ENCODE measurements at regions not wholly inside any gene's neighbourhood (a gene's known extent, or its start where the extent isn't known, plus 50 kb on each side); places are given as distances from the start of the nearest gene placed in this dataset.

DNA sequence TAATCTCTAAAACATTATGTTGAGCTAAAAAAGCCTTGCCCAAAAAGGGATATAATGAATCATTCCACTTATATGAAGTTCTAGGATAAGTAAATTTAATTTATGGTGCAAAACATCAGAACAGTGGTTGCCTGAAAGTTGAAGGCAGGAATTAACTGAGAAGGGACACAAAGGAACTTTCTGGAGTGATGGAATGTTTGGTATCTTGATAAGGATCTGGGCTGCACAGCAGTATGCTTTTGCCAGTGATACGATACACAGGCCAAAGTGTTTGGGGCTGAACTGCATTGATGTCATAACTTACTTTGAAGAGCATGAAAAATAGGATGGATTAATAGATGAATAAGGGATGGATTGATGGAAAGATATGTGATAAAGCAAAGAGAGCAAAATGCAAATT lies 146.1 kb upstream of the LRFN2 start:
- ATAC-seq = no peak
- BruUV-seq (replicated peaks) = no TSS peak
- Histone ChIP-seq H3K27ac (ENCODE audit: low read depth, low read length) (no peak overlapping the region), H3K27me3 (ENCODE audit: insufficient read depth, low read length) (peaks cover 30% of the 10 kb centered on the region), H3K9me3 (ENCODE audit: control insufficient read depth in 1 of 2, insufficient read depth in 1 of 2, low read depth in 1 of 2, low read length in 2 of 2) (no peaks in the 10 kb centered on the region), H3K4me2 (ENCODE audit: low read length) (no peak overlapping the region), H3K4me3 (replicated peaks in 1 of 2; ENCODE audit: low read depth in 1 of 2, low read length in 2 of 2) (no peak overlapping the region), H2AFZ (ENCODE audit: low read depth, low read length, poor library complexity, severe bottlenecking) (no peak overlapping the region), H3K4me1 (ENCODE audit: control insufficient read depth in 1 of 2, insufficient read depth in 2 of 2, low read length in 2 of 2) (no peaks in the 10 kb centered on the region), H3K36me3 (ENCODE audit: control insufficient read depth in 1 of 2, insufficient read depth in 2 of 2, low read length in 2 of 2) (no peaks in the 10 kb centered on the region), H3K9ac (ENCODE audit: low read length) (no peak overlapping the region), H4K20me1 (ENCODE audit: insufficient read depth) (no peaks in the 10 kb centered on the region), H3K79me2 (ENCODE audit: insufficient read depth, low read length) (no peaks in the 10 kb centered on the region), H3K9me2 (ENCODE audit: insufficient read depth) (no peaks in the 10 kb centered on the region)
- ChIA-PET RAD21 (ENCODE audit: low non-redundant PET in 1 of 2, low total read pairs in 2 of 2, uncharacterized antibody in 2 of 2, unreplicated experiment in 2 of 2) (no interaction called here), CTCF (no interaction called here), POLR2A (no interaction called here)
- no peak for DNase-seq (ENCODE audit: low read depth, low spot score)
- intact Hi-C loops (cut with micrococcal nuclease) = no loop called here
- TF ChIP-seq CEBPB (IDR thresholded peaks at IDR 0.05; ENCODE audit: low read depth) = no peak
- no peak for TF ChIP-seq TCF7L2 (IDR thresholded peaks at IDR 0.05; ENCODE audit: borderline replicate concordance, extremely low read depth, insufficient read depth, insufficient read length)
- TF ChIP-seq SIN3A (IDR thresholded peaks at IDR 0.05; ENCODE audit: low read depth) = no peak
- TF ChIP-seq EZH2phosphoT487 (IDR thresholded peaks at IDR 0.05; ENCODE audit: borderline replicate concordance) = no peak
- no peak for TF ChIP-seq POLR2AphosphoS5 (IDR thresholded peaks at IDR 0.05; ENCODE audit: low read depth, low read length)

DNA sequence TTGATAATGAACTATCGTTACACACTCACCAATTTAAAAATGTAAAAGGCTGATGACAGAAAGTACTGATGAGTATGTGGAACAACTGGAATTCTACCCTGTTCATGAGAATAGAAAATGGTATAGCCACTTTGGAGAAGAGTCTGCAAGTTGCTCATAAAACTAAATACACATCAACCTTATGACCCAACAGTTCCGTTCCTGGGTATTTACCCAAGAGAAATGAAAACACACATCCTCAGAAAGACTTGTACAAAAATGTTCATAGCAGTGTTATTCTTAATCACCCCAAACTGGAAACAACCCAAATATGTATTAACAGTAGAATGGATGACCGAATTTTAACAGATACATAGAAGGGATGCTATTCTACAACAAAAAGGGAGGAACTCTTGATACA lies 145.7 kb upstream of the LRFN2 start:
- intact Hi-C loops (cut with micrococcal nuclease) = no loop called here
- Histone ChIP-seq H3K4me1 (ENCODE audit: control insufficient read depth in 1 of 2, insufficient read depth in 2 of 2, low read length in 2 of 2) (no peaks in the 10 kb centered on the region), H3K9me3 (ENCODE audit: control insufficient read depth in 1 of 2, insufficient read depth in 1 of 2, low read depth in 1 of 2, low read length in 2 of 2) (no peaks in the 10 kb centered on the region), H3K79me2 (ENCODE audit: insufficient read depth, low read length) (no peaks in the 10 kb centered on the region), H3K27me3 (ENCODE audit: insufficient read depth, low read length) (peaks cover 28% of the 10 kb centered on the region), H3K4me3 (replicated peaks in 1 of 2; ENCODE audit: low read depth in 1 of 2, low read length in 2 of 2) (no peak overlapping the region), H3K36me3 (ENCODE audit: control insufficient read depth in 1 of 2, insufficient read depth in 2 of 2, low read length in 2 of 2) (no peaks in the 10 kb centered on the region), H3K27ac (ENCODE audit: low read depth, low read length) (no peak overlapping the region), H3K4me2 (ENCODE audit: low read length) (no peak overlapping the region), H2AFZ (ENCODE audit: low read depth, low read length, poor library complexity, severe bottlenecking) (no peak overlapping the region), H4K20me1 (ENCODE audit: insufficient read depth) (no peaks in the 10 kb centered on the region), H3K9me2 (ENCODE audit: insufficient read depth) (no peaks in the 10 kb centered on the region), H3K9ac (ENCODE audit: low read length) (no peak overlapping the region)
- ChIA-PET POLR2A (no interaction called here), RAD21 (ENCODE audit: low non-redundant PET in 1 of 2, low total read pairs in 2 of 2, uncharacterized antibody in 2 of 2, unreplicated experiment in 2 of 2) (interaction anchor here in 1 of 2 experiments (0.6 kb wide), 1 partner anchor 72 kb away, joined by 3 read pairs; no protein-coding TSS in a partner anchor), CTCF (no interaction called here)
- DNase-seq (ENCODE audit: low read depth, low spot score) (no peak), ATAC-seq (no peak)
- no TSS peak for BruUV-seq (replicated peaks)
- TF ChIP-seq TCF7L2 (IDR thresholded peaks at IDR 0.05; ENCODE audit: borderline replicate concordance, extremely low read depth, insufficient read depth, insufficient read length) = no peak
- TF ChIP-seq, protein P1, sequence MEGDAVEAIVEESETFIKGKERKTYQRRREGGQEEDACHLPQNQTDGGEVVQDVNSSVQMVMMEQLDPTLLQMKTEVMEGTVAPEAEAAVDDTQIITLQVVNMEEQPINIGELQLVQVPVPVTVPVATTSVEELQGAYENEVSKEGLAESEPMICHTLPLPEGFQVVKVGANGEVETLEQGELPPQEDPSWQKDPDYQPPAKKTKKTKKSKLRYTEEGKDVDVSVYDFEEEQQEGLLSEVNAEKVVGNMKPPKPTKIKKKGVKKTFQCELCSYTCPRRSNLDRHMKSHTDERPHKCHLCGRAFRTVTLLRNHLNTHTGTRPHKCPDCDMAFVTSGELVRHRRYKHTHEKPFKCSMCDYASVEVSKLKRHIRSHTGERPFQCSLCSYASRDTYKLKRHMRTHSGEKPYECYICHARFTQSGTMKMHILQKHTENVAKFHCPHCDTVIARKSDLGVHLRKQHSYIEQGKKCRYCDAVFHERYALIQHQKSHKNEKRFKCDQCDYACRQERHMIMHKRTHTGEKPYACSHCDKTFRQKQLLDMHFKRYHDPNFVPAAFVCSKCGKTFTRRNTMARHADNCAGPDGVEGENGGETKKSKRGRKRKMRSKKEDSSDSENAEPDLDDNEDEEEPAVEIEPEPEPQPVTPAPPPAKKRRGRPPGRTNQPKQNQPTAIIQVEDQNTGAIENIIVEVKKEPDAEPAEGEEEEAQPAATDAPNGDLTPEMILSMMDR (IDR thresholded peaks at IDR 0.05 in 2 of 3, conservative IDR thresholded peaks at IDR 0.05 in 1 of 3; ENCODE audit: borderline replicate concordance in 1 of 3, insufficient read depth in 1 of 3, low read depth in 2 of 3, low read length in 2 of 3) = no peak
- no peak for TF ChIP-seq POLR2A (IDR thresholded peaks at IDR 0.05; ENCODE audit: borderline replicate concordance, extremely low read depth, insufficient read depth, insufficient read length)
- TF ChIP-seq ELF1 (IDR thresholded peaks at IDR 0.05; ENCODE audit: borderline replicate concordance, low read depth) = no peak
- TF ChIP-seq, protein P2, sequence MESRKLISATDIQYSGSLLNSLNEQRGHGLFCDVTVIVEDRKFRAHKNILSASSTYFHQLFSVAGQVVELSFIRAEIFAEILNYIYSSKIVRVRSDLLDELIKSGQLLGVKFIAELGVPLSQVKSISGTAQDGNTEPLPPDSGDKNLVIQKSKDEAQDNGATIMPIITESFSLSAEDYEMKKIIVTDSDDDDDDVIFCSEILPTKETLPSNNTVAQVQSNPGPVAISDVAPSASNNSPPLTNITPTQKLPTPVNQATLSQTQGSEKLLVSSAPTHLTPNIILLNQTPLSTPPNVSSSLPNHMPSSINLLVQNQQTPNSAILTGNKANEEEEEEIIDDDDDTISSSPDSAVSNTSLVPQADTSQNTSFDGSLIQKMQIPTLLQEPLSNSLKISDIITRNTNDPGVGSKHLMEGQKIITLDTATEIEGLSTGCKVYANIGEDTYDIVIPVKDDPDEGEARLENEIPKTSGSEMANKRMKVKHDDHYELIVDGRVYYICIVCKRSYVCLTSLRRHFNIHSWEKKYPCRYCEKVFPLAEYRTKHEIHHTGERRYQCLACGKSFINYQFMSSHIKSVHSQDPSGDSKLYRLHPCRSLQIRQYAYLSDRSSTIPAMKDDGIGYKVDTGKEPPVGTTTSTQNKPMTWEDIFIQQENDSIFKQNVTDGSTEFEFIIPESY (IDR thresholded peaks at IDR 0.05; ENCODE audit: extremely low read depth, insufficient replicate concordance, low read length) = no peak
- no peak for TF ChIP-seq EGR1 (IDR thresholded peaks at IDR 0.05; ENCODE audit: low read depth)
- no peak for TF ChIP-seq JUND (IDR thresholded peaks at IDR 0.05)
- no peak for TF ChIP-seq SIN3A (IDR thresholded peaks at IDR 0.05; ENCODE audit: low read depth)
- no peak for TF ChIP-seq CBX3 (IDR thresholded peaks at IDR 0.05; ENCODE audit: low read depth)
- no peak for TF ChIP-seq ZFX (IDR thresholded peaks at IDR 0.05)
- TF ChIP-seq SRF (IDR thresholded peaks at IDR 0.05; ENCODE audit: low read depth) = no peak
- TF ChIP-seq POLR2AphosphoS5 (IDR thresholded peaks at IDR 0.05; ENCODE audit: low read depth, low read length) = no peak
- no peak for TF ChIP-seq EZH2 (IDR thresholded peaks at IDR 0.05)
- TF ChIP-seq FOSL1 (IDR thresholded peaks at IDR 0.05; ENCODE audit: low read depth) = no peak
- TF ChIP-seq ZNF274 (IDR thresholded peaks at IDR 0.05; ENCODE audit: low read depth, low read length) = no peak
- TF ChIP-seq, protein P3, sequence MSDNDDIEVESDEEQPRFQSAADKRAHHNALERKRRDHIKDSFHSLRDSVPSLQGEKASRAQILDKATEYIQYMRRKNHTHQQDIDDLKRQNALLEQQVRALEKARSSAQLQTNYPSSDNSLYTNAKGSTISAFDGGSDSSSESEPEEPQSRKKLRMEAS (IDR thresholded peaks at IDR 0.05) = no peak
- no peak for TF ChIP-seq CEBPB (IDR thresholded peaks at IDR 0.05; ENCODE audit: low read depth)

Data from HCT116 (cell line).